Dedifferentiated amniotic fluid mesenchymal stem cell (primary cell): ENCODE measurements at regions not wholly inside any gene's neighbourhood (a gene's known extent, or its start where the extent isn't known, plus 50 kb on each side); places are given as distances from the start of the nearest gene placed in this dataset.
"Not testable (repeated sequence)": the region's sequence is repeated elsewhere in the genome, so short reads cannot be mapped to it uniquely, and the experiment has no call there.

Experiments
- DNase-seq: peaks from one replicate; pipeline ENCODE4 v3.0.0-alpha.2; 2016; ENCODE audit errors: extremely low spot score

- DNase-seq = not testable (repeated sequence)
Measured at GRCh38 chr13:22814433-22814832, 366.3 kb upstream of the SGCG start.

DNA sequence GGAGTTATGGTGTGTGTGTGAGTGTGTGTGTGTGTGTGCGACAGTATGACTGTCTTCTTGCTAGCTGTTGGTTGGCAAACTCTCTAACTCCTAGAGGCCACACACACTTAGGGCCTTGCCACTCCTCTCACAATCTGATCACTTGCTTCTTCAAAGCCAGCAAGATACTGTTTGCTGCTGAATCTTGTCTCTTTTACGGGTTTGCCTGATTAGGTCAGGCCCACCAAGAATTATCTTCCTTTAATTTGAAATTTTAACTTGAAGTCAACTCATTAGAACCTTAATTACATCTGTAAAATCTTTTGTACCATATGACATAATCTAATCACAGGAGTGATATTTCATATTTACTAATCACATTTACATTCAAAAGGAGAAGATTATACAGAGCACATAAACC, 359.2 kb upstream of the SGCG start:
- no peak for DNase-seq

DNA sequence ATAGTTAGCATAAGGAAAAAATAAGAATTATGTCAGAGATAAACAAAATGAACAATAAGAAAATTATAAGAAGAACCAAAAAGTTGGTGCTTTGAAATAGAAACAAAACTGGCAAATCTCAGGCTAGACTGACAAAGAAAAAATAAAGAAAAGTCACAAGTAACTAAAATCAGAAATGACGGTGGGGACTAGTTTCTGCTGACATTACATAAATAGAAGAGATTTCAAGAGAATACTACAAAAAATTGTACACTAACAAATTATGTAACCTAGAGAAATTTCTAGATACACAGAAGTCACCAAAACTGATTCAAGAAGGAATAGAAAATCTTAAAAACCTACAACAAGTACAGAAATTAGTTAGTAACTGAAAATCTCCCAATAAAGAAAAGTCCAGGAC, 355.6 kb upstream of the SGCG start:
- DNase-seq = no peak

GRCh38 chr13:22828081-22828480, 352.7 kb upstream of the SGCG start:
- no peak for DNase-seq

GRCh38 chr13:22836475-22836874, 344.3 kb upstream of the SGCG start:
- DNase-seq = no peak

DNA sequence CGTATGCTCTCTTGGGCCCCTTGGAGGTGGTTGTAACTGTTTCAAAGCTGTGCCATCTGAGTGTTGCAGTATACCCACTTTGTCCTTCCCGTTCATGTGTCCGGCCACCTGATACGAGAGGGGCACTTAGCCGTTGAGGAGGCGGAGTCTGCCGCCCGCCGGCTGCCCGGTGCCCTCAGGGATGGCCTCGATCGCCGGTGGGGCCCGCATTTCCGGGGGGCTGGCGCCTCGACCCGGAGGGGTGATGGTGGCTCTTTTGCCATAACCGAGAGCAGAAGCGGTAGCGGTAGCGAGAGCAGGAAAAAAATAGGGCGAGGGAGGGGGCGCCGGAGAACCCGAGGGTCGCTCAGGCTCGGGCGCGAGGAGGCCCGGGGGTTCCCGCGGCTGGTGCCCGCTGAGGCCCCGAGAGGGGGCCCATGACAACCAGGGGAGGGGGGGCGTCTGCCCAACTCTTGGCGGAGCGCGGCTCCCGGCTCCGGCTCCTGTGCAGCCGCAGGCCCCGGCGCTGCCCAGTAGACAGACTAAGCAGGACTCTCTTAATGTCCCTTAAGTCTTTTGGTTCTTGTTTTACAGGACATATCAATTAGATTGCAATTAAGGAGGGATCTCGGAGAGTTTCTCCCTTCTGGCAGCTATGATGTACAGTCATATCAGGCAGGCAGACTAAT, 342.7 kb upstream of the SGCG start:
- no peak for DNase-seq

DNA sequence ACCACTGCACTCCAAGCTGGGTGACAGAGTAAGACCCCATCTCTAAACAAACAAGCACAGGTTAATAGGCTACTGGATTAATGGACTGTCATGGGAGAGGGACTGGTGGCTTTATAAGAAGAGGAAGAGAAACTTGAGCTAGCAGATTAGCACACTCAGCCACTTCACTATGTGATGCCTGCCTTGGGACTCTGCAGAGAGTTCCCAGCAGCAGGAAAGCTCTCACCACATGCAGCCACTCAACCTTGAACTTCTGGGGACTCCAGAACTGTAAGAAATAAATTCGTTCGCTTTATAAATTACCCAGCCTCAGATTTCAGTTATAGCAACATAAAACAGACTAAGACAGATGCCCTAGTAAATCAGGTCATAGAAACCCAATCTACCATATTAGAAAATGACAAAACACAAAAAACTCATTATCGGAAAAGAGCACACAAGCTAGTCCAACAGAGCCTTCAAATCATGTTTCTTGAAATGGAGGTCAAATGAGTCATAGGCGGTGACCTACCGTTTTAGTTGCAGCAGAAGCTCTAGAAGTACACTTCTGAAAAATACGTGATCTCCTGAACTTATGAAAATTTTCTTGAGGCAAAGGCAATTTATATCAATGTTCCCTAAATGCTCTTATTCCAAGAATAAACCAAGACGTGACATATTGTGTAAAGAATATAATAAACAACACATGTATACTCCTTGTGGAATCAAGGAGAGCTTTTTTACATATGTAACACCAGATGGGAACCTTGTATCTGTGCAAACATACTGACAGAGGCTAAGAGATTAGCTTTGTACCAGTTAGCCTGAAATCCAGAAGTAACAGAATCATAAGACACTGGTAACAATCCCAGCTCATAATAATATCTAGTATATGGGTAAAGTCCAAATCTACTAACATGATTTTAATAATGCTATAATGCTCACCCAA, 340.9 kb upstream of the SGCG start:
- DNase-seq = no peak

DNA sequence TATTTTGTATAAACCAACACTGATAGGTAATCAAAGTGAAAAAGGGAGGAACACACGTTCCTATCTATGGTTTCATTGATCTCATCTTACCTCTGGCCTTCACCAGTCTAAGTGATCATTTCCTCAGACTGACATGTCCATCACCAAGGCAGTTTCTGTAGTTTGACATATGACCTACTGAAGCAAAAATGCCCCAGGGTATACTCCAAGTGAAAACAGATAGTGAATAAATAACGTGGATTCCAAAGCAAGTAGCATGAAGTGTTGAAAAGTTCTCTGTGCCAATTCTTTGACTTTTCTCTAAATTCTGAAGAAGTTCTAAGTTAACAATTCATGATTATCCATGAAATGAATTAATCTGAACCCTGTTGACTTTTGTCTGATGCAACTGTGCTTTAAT, 334.2 kb upstream of the SGCG start:
- no peak for DNase-seq

DNA sequence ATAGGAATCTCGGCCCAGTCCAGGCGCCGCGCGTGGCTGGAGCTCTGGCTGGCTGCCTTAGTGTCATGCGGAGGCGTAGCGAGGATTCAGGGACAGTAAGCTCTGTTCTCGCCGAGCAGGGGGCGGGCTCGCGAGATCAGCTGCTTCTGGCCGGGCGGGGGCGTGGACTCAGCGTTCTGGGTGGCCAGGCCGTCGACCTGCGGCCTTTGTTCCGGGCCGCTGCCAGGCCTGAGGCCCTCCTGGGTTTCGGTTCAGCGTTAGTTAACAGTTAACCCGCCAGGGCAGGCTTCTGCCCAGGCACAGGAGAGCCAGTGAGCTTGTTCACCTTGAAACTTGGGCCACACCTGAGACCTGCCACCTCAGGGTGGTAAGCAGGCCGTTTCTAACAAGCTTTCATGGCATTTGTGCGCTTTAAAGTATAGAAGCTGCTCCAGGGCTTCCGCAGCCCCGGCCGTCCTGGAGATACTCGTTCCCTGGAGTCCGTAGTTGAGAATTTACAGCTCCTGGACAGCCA, 332.2 kb upstream of the SGCG start:
- DNase-seq = no peak

- no peak for DNase-seq
Measured at GRCh38 chr13:22855926-22856325, 324.9 kb upstream of the SGCG start.

GRCh38 chr13:22858980-22859379, 321.8 kb upstream of the SGCG start:
- not testable (repeated sequence) for DNase-seq

GRCh38 chr13:22859411-22859810, 321.4 kb upstream of the SGCG start:
- not testable (repeated sequence) for DNase-seq

DNA sequence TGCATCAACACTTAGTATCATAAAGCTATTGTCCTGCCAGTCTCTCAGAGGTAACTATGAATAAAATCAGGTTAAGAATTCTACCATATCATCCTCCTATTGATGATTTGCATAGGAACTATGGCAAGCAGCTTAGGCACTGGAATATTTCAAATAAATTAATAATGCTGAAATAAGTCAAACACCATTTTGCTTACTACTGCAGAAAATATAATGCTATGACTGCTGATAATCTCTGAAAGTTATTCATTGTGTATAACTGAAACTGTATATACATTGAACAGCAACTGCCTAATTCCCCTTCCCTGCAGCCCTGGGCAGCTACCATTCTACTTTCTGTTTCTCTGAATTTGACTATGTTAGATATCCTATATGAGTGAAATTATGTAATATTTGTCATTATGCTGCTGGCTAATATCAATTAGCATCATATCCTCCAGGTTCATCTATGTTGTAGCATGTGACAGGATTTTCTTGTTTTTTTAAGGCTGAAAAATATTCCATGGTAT, 318.8 kb upstream of the SGCG start:
- no peak for DNase-seq

DNA sequence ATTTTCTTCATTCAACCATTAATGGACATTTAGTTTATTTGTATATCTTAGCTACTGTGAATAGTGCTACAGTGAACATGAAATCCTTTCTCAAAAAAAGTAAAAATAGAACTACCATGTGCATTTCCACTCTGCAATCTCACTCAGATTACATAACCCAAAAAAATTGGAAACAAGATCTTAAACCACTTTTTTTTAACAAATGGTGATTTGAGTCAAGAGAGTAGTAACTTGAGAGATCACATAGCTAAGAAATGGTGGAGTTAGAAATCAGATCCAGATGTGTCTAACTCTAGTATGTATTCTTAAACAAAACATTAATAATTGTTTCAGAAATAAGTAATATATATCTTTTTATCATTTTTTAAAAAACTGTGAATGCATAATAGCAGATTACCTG, 318.3 kb upstream of the SGCG start:
- DNase-seq = no peak

DNA sequence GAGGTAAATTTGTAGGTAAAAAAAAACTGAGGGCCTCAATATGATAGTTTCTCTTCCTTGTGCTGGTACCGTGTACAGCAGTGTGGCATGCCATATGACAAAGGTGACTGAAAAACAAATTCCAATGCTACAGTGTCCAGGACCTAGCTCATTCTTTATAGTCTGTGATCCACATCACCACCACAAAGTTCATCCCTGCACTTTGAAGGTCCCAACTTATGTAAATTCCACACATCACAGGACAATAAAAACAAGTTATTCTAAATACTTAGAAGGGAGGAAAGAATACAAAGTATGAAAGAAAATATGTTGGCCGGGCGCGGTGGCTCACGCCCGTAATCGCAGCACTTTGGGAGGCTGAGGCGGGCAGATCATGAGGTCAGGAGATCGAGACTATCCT, 314.6 kb upstream of the SGCG start:
- DNase-seq = no peak

DNA sequence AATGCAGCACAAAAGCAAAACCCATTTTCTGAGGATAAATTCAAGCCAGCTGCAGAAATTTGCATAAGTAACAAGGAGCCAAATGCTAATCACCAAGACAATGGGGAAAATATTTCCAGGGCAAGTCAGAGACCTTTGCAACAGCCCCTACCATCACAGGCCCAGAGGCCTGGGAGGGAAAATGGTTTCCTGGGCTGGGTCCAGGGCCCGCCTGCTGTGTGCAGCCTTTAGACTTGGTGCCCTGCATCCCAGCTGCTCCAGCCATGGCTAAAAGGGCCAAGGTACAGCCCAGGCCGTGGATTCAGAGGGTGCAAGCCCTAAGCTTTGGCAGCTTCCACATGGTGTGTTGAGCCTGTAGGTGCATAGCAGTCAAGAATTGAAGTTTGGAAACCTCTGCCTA, 309.5 kb upstream of the SGCG start:
- DNase-seq = no peak

DNA sequence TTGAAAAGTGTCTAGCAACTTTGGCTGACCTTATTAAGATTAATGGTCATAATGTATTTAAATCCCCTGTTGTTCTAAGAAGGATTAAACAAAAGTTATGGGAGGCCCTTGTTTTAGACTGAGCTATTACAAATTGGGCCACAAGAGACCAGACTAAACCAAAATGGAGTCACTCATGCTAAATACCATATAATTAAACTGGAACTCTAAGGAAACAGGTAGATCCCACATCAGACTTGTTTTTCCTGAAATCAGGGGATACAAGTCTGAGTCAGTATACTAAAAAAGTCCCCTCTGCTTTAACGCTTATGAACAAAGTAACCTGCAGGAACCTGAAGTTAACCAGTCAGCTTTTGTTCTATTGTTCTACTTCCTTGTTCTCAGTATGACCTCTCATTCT, 305.9 kb upstream of the SGCG start:
- DNase-seq = no peak

- no peak for DNase-seq
Measured at GRCh38 chr13:22877421-22877820, 303.4 kb upstream of the SGCG start.

- DNase-seq = no peak
Measured at GRCh38 chr13:22880741-22881720, 299.7 kb upstream of the SGCG start.

DNA sequence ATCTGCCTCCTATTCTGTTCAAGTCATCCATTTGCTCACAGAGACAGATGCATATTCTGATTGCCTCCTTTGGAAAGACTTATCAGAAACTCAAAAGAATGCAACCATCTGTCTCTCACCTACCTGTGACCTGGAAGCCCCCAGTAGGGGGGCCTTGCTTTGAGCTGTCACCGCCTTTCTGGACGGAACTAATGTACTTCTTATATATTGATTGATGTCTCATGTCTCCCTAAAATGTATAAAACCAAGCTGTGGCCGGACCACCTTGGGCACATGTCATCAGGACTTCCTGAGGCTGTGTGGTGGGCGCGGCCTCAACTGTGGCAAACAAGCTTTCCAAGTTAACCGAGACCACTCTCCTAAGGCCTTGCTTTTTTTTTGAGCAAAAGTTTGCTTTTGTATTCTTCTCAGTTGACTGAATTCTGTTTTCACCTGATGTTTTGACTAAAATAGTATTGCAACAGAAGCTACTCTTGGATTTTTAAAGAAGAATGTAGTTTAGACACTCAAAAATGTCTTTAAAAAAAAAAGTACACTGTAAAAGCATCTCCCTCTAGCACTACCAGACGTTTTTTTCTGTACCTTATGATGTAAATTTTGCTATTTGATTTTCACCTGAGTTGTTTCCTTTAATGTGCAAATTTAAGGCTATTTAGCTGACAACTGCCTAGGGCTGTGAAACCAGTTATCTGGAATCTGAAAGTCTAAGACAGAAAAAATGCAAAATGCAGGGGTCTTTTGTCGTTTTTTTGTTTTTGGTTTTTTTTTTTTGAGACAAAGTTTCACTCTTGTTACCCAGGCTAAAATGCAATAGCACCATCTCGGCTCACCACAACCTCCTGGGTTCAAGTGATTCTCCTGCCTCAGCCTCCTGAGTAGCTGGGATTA, 298.8 kb upstream of the SGCG start:
- not testable (repeated sequence) for DNase-seq
